Gastroesophageal sphincter (tissue), 4 donors: ENCODE measurements at regions not wholly inside any gene's neighbourhood (a gene's known extent, or its start where the extent isn't known, plus 50 kb on each side); places are given as distances from the start of the nearest gene placed in this dataset.

Experiments used
- ATAC-seq: fragments of 150-250 bp; one replicate; pipeline ENCODE4 v1.9.1; 2016; ENCODE audit warnings: mild to moderate bottlenecking, moderate library complexity
- H3K27ac ChIP-seq, 4 donors: fragments of 200-600 bp; sonication (generic) in 3 of 4; 1 replicate in 3 of 4; 2 replicates in 1 of 4; pipeline ENCODE4 v1.5.1; 2016 to 2019
- H3K27me3 ChIP-seq: fragments of 200-600 bp; sonication (generic); one replicate; pipeline ENCODE4 v1.5.1; 2019
- H3K36me3 ChIP-seq, 2 donors: fragments of 200-600 bp; sonication (generic); one replicate each; pipeline ENCODE4 v1.5.1; 2019; ENCODE audit warnings: control low read depth in 1 of 2
- H3K4me1 ChIP-seq, 3 donors: fragments of 200-600 bp; sonication (generic); 1 replicate in 2 of 3; 2 replicates in 1 of 3; pipeline ENCODE4 v1.5.1; 2016 to 2019; ENCODE audit warnings: control low read depth in 2 of 3
- H3K4me3 ChIP-seq, 2 donors: fragments of 200-600 bp; sonication (generic); one replicate each; pipeline ENCODE4 v1.5.1; 2019; ENCODE audit warnings: mild to moderate bottlenecking in 1 of 2, moderate library complexity in 1 of 2
- H3K9me3 ChIP-seq, 3 donors: fragments of 200-600 bp; sonication (generic); one replicate each; pipeline ENCODE4 v1.5.1; 2017 to 2019; ENCODE audit warnings: control low read depth in 2 of 3
- EP300 ChIP-seq: sonication (generic); formaldehyde crosslinking; IDR thresholded peaks from one replicate; pipeline ENCODE4 v1.6.1; 2017; ENCODE audit warnings: antibody characterized with exemption, mild to moderate bottlenecking
- POLR2A ChIP-seq, 2 donors: fragments of 450-650 bp; IDR thresholded peaks; one replicate each; pipeline ENCODE4 v1.6.1; 2017; ENCODE audit warnings: antibody characterized with exemption in 2 of 2, mild to moderate bottlenecking in 2 of 2, moderate library complexity in 1 of 2
- POLR2AphosphoS5 ChIP-seq: sonication (generic); formaldehyde crosslinking; IDR thresholded peaks from one replicate; pipeline ENCODE4 v1.6.1; 2017; ENCODE audit warnings: antibody characterized with exemption
- WGBS, 2 donors: methylation state at CpG; one replicate each; pipeline ENCODE4 v1.1.5; 2018; ENCODE audit warnings: low coverage in 1 of 2; 5-methylcytosine and 5-hydroxymethylcytosine counted together
- TF ChIP-seq, protein P1 (sequence below), 4 experiments: fragments of 200-600 bp in 2 of 4; fragments of 450-650 bp in 2 of 4; sonication (generic) in 1 of 4; IDR thresholded peaks; one replicate each; pipeline ENCODE4 v1.5.1; 2017 to 2019; ENCODE audit warnings: antibody characterized with exemption in 4 of 4, mild to moderate bottlenecking in 2 of 4, moderate library complexity in 2 of 4

DNA sequence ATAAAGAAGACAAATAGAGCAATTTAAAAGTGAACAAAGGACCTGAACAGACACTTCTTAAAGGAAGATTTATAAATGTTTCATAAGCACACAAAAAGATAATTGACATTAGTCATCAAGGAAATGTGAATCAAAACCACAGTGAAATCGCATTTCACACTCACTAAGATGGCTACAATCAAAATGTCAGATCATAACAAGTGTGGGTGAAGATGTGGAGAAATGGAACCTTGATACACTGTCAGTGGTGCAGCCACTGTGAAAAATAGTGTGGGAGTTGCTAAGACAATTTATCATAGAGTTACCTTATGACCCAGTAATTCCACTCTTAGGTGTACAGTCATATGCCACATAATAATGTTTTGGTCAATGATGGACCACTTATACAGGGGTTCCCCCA is 54.5 kb upstream of the HTR4 start:
- Histone ChIP-seq H3K36me3 (no peaks in the 10 kb centered on the region), H3K9me3 (no peaks in the 10 kb centered on the region), H3K27me3 (no peaks in the 10 kb centered on the region), H3K4me1 (peaks cover 0 to 16% (median 3%) of the 10 kb centered on the region in 3 donors), H3K4me3 (no peak overlapping the region), H3K27ac (no peak overlapping the region)
- no peak for ATAC-seq
- 76 to 83% methylated on average over 1 of the region's 1 CpG for WGBS, 2 donors
- TF ChIP-seq POLR2AphosphoS5 (no peak), POLR2A (IDR thresholded peaks at IDR 0.05) (no peak), EP300 (no peak)
- TF ChIP-seq, protein P1, sequence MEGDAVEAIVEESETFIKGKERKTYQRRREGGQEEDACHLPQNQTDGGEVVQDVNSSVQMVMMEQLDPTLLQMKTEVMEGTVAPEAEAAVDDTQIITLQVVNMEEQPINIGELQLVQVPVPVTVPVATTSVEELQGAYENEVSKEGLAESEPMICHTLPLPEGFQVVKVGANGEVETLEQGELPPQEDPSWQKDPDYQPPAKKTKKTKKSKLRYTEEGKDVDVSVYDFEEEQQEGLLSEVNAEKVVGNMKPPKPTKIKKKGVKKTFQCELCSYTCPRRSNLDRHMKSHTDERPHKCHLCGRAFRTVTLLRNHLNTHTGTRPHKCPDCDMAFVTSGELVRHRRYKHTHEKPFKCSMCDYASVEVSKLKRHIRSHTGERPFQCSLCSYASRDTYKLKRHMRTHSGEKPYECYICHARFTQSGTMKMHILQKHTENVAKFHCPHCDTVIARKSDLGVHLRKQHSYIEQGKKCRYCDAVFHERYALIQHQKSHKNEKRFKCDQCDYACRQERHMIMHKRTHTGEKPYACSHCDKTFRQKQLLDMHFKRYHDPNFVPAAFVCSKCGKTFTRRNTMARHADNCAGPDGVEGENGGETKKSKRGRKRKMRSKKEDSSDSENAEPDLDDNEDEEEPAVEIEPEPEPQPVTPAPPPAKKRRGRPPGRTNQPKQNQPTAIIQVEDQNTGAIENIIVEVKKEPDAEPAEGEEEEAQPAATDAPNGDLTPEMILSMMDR (IDR thresholded peaks at IDR 0.05) = no peak

DNA sequence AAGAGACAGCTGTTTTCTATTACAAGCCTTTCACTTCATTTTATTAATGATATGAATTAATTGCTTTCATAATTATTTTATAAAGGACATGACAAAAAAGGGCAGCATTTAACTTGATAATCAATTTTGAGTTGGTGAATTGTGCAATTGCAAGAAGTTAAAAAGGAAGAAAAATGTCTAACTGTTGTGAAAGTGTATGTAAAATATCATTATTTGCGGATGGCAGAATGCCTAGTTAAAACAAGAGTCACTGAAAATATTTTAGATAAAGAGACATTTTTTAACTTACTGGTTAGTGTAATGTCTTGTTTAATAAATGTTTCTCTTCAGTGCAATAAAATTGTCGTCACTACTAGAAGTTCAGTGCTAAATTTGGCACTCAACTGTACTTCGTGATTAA is 57.6 kb upstream of the HTR4 start:
- Histone ChIP-seq H3K9me3 (no peaks in the 10 kb centered on the region), H3K27me3 (no peaks in the 10 kb centered on the region), H3K36me3 (no peaks in the 10 kb centered on the region), H3K27ac (no peak overlapping the region), H3K4me1 (peaks cover 0 to 16% (median 3%) of the 10 kb centered on the region in 3 donors), H3K4me3 (no peak overlapping the region)
- no peak for TF ChIP-seq POLR2A (IDR thresholded peaks at IDR 0.05)
- no peak for TF ChIP-seq EP300
- TF ChIP-seq POLR2AphosphoS5 = no peak
- TF ChIP-seq, protein P1 (IDR thresholded peaks at IDR 0.05) = no peak
- 11 to 33% methylated on average over 3 of the region's 3 CpGs for WGBS, 2 donors
- ATAC-seq = no peak

DNA sequence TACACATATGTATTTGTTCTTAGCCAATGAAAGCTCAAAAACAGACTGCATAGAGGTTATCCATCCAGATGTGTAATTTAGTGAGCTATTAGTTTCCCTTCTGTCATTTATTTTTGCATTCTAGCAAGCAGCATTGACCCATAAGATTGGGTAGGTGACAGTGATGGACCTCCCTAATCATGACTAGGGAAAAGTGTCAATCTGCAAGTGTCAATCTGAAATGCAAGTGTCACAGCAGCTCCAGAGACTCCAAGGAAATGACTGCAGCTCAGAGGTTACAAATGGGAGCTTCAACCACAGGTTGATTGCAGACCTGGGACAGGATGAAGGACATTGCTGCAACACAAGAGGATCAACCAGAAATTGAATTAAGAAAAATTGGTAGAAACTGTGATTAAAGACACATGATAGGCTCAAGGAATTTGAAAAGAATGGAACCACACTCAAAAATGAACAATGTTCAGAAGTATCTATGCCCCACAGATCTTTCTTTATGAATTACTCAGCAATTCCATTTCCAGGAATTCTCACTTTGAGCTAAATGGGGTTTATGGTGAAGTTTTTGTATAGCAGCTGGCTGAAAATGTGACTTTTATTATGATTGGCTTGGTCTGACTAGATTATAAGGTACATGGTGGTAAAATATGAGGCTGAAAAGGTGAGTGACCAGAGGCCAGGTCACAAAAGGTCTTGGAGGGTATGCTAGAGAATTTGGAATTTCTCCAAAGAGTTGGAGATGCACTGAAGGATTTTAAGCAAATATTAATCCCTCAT is 59.6 kb upstream of the HTR4 start:
- Histone ChIP-seq H3K9me3 (no peaks in the 10 kb centered on the region), H3K4me3 (no peak overlapping the region), H3K27me3 (no peaks in the 10 kb centered on the region), H3K36me3 (no peaks in the 10 kb centered on the region), H3K4me1 (peaks cover 0 to 16% (median 3%) of the 10 kb centered on the region in 3 donors), H3K27ac (no peak overlapping the region)
- no peak for ATAC-seq
- TF ChIP-seq, protein P1 (IDR thresholded peaks at IDR 0.05) = no peak
- no peak for TF ChIP-seq POLR2A (IDR thresholded peaks at IDR 0.05)
- no peak for TF ChIP-seq POLR2AphosphoS5
- TF ChIP-seq EP300 = no peak

DNA sequence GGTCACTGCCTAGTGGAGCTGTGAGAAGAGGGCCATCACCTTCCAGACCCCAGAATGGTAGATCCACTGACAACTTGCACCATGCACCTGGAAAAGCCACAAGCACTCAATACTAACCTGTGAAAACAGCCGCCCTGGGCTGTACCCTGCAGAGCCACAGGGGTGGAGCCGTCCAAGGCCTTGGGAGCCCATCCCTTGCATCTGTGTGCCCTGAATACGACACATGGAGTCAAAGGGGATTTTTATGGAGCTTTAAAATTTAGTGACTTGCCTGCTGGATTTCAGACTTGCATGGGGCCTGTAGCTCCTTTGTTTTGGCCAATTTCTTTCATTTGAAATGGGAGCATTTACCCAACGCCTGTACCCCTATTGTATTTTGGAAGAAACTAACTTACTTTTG is 62.4 kb upstream of the HTR4 start:
- Histone ChIP-seq H3K9me3 (no peaks in the 10 kb centered on the region), H3K27me3 (no peaks in the 10 kb centered on the region), H3K4me1 (peaks cover 0 to 9% (median 0%) of the 10 kb centered on the region in 3 donors), H3K36me3 (no peaks in the 10 kb centered on the region), H3K27ac (no peak overlapping the region), H3K4me3 (no peak overlapping the region)
- no peak for ATAC-seq
- WGBS, 2 donors = 82% methylated on average over 2 of the region's 4 CpGs; no CpG with 5 or more reads in 1 of the 2 donors
- no peak for TF ChIP-seq POLR2AphosphoS5
- no peak for TF ChIP-seq POLR2A (IDR thresholded peaks at IDR 0.05)
- TF ChIP-seq EP300 = no peak
- TF ChIP-seq, protein P1 (IDR thresholded peaks at IDR 0.05) = no peak

DNA sequence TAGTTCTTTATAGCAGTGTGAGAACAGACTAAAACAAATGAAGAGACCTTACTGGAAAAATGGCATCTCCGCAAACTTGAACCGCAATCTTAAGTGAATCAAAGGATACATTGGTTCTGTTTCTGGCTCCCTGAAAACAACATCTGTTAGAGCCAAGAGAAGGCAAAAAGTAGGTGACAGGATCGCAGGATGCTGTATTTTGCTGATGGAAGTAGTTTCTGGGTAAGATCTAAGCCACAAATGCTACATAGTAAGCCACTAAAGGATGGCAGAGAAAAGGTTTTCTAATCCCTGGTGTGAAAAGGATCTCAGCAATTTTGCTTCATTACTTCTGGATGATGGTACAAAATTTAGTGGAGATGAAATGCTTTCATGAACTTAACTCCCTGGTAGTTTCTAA is 63.3 kb upstream of the HTR4 start:
- Histone ChIP-seq H3K27me3 (no peaks in the 10 kb centered on the region), H3K4me3 (no peak overlapping the region), H3K36me3 (no peaks in the 10 kb centered on the region), H3K4me1 (no peaks in the 10 kb centered on the region), H3K9me3 (no peaks in the 10 kb centered on the region), H3K27ac (no peak overlapping the region)
- WGBS, 2 donors = 100% methylated on average over 3 of the region's 3 CpGs
- ATAC-seq = no peak
- TF ChIP-seq POLR2A (IDR thresholded peaks at IDR 0.05) (no peak), EP300 (no peak), POLR2AphosphoS5 (no peak)
- TF ChIP-seq, protein P1 (IDR thresholded peaks at IDR 0.05) = no peak
